Nephron progenitor cell (in vitro differentiated cells): ENCODE measurements at regions not wholly inside any gene's neighbourhood (a gene's known extent, or its start where the extent isn't known, plus 50 kb on each side); places are given as distances from the start of the nearest gene placed in this dataset.

Source experiments
- DNase-seq: peaks from one replicate; pipeline ENCODE4 v3.0.0; 2021
- H3K27ac Mint-ChIP-seq: 2 replicates; pipeline ENCODE4 v1.8.0; 2021; ENCODE audit warnings: mild to moderate bottlenecking, moderate library complexity, mixed read lengths
- H3K27me3 Mint-ChIP-seq: 2 replicates; pipeline ENCODE4 v1.8.0; 2021; ENCODE audit warnings: mild to moderate bottlenecking, low read depth, mixed read lengths; ENCODE audit not compliant: poor library complexity
- H3K36me3 Mint-ChIP-seq: 2 replicates; pipeline ENCODE4 v1.8.0; 2021; ENCODE audit warnings: low read depth, mixed read lengths
- H3K4me1 Mint-ChIP-seq: 2 replicates; pipeline ENCODE4 v1.8.0; 2021; ENCODE audit warnings: mixed read lengths
- H3K4me3 Mint-ChIP-seq: 2 replicates; pipeline ENCODE4 v1.8.0; 2021; ENCODE audit warnings: mild to moderate bottlenecking, moderate library complexity, mixed read lengths
- H3K9me3 Mint-ChIP-seq: 2 replicates; pipeline ENCODE4 v1.8.0; 2021; ENCODE audit warnings: mild to moderate bottlenecking, moderate library complexity, mixed read lengths
- TF ChIP-seq, protein P1 (sequence below): fragments of 200-600 bp; sonication (generic); IDR thresholded peaks from 2 replicates; pipeline ENCODE4 v1.5.0; 2021; ENCODE audit warnings: antibody characterized with exemption

DNA sequence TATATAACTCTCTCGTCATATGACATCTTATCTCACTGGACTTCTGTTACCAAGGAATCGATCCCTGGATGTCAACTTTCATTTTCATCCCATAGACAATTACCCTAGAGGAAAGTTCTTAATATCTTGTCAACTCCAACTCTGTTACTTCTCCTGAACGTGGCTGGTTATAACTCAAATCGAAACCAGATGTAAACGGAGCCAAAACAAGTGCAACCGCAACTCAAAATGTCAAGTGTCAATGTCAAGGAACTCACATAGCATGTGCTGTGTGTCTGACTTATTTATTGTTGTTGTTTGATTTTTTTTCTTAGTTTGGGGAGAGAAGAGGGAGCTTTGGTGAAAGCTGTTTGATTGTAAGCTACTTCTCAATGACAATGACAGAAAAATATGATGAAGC, 108.6 kb downstream of the VIP start:
- TF ChIP-seq, protein P1, sequence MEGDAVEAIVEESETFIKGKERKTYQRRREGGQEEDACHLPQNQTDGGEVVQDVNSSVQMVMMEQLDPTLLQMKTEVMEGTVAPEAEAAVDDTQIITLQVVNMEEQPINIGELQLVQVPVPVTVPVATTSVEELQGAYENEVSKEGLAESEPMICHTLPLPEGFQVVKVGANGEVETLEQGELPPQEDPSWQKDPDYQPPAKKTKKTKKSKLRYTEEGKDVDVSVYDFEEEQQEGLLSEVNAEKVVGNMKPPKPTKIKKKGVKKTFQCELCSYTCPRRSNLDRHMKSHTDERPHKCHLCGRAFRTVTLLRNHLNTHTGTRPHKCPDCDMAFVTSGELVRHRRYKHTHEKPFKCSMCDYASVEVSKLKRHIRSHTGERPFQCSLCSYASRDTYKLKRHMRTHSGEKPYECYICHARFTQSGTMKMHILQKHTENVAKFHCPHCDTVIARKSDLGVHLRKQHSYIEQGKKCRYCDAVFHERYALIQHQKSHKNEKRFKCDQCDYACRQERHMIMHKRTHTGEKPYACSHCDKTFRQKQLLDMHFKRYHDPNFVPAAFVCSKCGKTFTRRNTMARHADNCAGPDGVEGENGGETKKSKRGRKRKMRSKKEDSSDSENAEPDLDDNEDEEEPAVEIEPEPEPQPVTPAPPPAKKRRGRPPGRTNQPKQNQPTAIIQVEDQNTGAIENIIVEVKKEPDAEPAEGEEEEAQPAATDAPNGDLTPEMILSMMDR, result no peak
- H3K4me3 Mint-ChIP-seq, result no peak overlapping the region
- H3K36me3 Mint-ChIP-seq, result no peaks in the 10 kb centered on the region
- H3K27ac Mint-ChIP-seq, result no peak overlapping the region
- H3K27me3 Mint-ChIP-seq, result peaks cover 7% of the 10 kb centered on the region
- no peaks in the 10 kb centered on the region for H3K4me1 Mint-ChIP-seq
- no peak for DNase-seq
- H3K9me3 Mint-ChIP-seq, result no peaks in the 10 kb centered on the region

DNA sequence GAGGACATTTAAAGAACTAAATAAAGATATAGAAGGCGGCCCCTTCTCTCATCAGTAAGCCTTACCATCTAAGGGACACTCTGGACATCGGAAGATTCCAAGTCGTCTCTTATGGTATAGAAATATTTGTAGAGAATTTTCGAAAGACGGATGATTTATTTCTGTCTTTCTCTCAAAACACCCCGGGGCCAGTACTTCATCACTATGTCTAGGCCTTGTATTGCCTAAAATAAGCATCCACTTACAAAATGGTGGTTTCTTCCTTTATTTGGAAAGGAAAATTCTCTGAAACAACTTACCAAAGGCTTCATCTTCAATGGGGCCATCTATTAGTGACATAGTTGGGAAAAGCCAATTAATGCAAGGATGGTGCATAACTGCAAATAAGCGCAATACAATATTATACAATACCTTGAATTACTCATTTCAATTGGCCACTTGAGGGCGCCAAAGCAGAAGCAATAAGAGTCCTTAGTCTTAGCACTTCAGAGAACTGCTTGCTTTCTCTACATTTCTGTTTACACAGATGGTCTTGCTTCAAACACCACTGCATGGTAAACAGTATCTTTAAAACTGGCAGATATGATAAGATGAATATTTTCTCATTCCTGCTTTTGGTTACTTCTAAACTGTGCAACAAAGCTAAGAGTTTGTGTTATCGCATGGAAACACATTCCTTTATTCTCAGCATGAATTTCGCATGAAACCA, 113.2 kb downstream of the VIP start:
- Mint-ChIP-seq H3K9me3 (no peaks in the 10 kb centered on the region), H3K4me3 (no peak overlapping the region), H3K4me1 (no peaks in the 10 kb centered on the region), H3K36me3 (no peaks in the 10 kb centered on the region), H3K27me3 (no peaks in the 10 kb centered on the region), H3K27ac (no peak overlapping the region)
- TF ChIP-seq, protein P1, result peak; percentile 77
- DNase-seq, result peak; percentile 70

DNA sequence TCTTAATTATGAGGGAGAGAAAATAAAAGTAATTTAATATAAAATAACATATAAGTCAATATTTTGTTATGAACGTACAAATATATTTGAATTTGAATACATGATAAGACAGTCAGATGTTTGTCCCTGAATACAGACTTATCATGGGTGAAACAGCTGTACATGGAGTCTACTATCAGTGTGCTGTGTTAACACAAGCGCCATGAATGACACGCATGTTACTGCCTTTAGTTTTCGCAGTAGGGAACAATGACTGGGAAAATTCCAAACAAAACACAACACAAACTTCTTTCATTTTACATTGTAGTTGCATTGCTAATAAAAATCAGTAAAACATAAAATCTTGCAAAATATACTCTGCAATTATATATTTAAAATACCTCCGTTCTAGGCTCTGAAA, 108.6 kb downstream of the FBXO5 start:
- Mint-ChIP-seq H3K36me3 (no peaks in the 10 kb centered on the region), H3K27ac (no peak overlapping the region), H3K4me3 (no peak overlapping the region), H3K4me1 (no peaks in the 10 kb centered on the region), H3K27me3 (no peaks in the 10 kb centered on the region), H3K9me3 (peaks cover under 1% of the 10 kb centered on the region)
- no peak for DNase-seq
- TF ChIP-seq, protein P1, result no peak

DNA sequence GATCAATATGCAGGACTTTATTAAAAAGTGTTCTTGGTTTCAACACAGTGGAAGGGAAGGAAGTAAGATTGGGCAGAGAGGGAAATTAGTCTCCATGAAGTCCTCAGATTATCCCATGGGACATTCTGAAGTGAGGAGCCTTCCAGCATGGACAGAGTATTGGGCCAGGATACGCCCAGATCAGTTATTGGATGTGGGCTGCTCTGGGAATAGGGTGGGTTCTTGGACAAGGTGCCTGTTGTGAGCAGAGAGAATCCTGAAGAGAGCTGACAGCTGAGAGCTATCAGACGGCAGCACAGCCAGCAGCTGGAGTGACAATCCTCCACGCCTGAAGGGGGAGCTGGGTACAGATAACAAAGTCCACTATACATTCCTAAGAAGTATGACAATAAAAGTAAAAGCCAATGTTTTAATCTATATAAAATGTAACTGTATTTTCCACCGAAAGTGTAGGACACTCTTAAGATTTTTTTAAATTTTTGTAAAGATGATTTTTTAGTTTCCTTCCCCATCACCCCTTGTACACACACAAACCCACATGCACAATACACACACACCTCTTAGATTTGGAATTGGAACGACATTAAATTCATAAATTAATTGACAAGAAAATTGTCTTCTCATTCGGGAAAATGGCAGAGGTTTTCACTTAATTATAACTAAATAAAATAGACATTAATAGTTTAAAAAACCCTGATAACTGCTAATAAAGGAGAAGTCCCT, 107.8 kb downstream of the FBXO5 start:
- Mint-ChIP-seq H3K4me3 (no peak overlapping the region), H3K36me3 (no peaks in the 10 kb centered on the region), H3K27me3 (peaks cover 2% of the 10 kb centered on the region), H3K9me3 (peaks cover 8% of the 10 kb centered on the region), H3K4me1 (no peaks in the 10 kb centered on the region), H3K27ac (no peak overlapping the region)
- TF ChIP-seq, protein P1, result no peak
- no peak for DNase-seq

DNA sequence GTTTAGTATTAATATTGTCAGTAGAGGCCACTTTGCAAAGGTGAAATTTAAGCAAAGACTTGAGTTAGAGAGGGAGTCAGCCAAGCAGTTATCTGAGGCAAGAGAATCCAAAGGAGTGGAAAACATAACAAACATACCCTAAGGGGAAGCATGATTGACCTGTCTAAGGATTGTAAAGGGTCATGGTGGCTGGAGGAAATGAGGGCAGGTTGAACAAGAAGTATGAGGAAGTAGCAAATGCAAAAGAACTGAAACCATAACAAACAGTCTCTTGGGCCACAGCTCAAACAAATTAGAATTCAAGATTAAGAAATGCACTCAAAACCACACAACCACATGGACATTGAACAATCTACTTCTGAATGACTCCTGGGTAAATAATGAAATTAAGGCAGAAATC, 103.2 kb downstream of the FBXO5 start:
- no peak overlapping the region for H3K27ac Mint-ChIP-seq
- no peak for DNase-seq

More for the DNA sequence above, 103.2 kb downstream of the FBXO5 start:
- peaks cover 32% of the 10 kb centered on the region for H3K9me3 Mint-ChIP-seq
- TF ChIP-seq, protein P1, result no peak
- H3K27me3 Mint-ChIP-seq, result peaks cover 5% of the 10 kb centered on the region
- no peaks in the 10 kb centered on the region for H3K36me3 Mint-ChIP-seq
- H3K4me3 Mint-ChIP-seq, result no peak overlapping the region
- no peaks in the 10 kb centered on the region for H3K4me1 Mint-ChIP-seq
